ENCODE measurements at regions not wholly inside any gene's neighbourhood (a gene's known extent, or its start where the extent isn't known, plus 50 kb on each side); places are given as distances from the start of the nearest gene placed in this dataset.

- H3K9me3 ChIP-seq, result no peaks in the 10 kb centered on the region
- H3K27me3 ChIP-seq (replicated peaks; ENCODE audit: insufficient read depth), result no peaks in the 10 kb centered on the region
- H3K27ac ChIP-seq, result peak overlapping the region; percentile 27 to 73
- DNase-seq (ENCODE audit: low spot score), result peak; percentile 15
- H3K36me3 ChIP-seq, result no peaks in the 10 kb centered on the region
- no peak for TF ChIP-seq CTCF (IDR thresholded peaks at IDR 0.05)
- peak overlapping the region; percentile 15 for H3K4me3 ChIP-seq
- H3K4me1 ChIP-seq (ENCODE audit: control insufficient read depth in 1 of 2, low read depth in 2 of 2), result peaks cover 12 to 22% of the 10 kb centered on the region in 2 donors
- ATAC-seq (ENCODE audit: insufficient number of reproducible peaks, low FRiP score, low read depth), result peak; percentile 66
These were observed 603.5 kb upstream of the ADAMTS5 start for GRCh38 chr21:27570306-27570868.

GRCh38 chr21:27569831-27570230 lies 602.9 kb upstream of the ADAMTS5 start:
- H3K36me3 ChIP-seq, result no peaks in the 10 kb centered on the region
- H3K27ac ChIP-seq, result peak overlapping the region; percentile 27 to 73

GRCh38 chr21:27569091-27569490 lies 602.2 kb upstream of the ADAMTS5 start:
- no peak for ATAC-seq (ENCODE audit: insufficient number of reproducible peaks, low FRiP score, low read depth)
- no peak for TF ChIP-seq CTCF (IDR thresholded peaks at IDR 0.05)

More at GRCh38 chr21:27569831-27570230, 602.9 kb upstream of the ADAMTS5 start:
- H3K27me3 ChIP-seq (replicated peaks; ENCODE audit: insufficient read depth), result no peaks in the 10 kb centered on the region
- H3K4me3 ChIP-seq, result peak overlapping the region; percentile 15
- TF ChIP-seq CTCF (IDR thresholded peaks at IDR 0.05), result no peak
- peaks cover 12 to 24% of the 10 kb centered on the region in 2 donors for H3K4me1 ChIP-seq (ENCODE audit: control insufficient read depth in 1 of 2, low read depth in 2 of 2)
- no peak for DNase-seq (ENCODE audit: low spot score)
- no peaks in the 10 kb centered on the region for H3K9me3 ChIP-seq
- no peak for ATAC-seq (ENCODE audit: insufficient number of reproducible peaks, low FRiP score, low read depth)

GRCh38 chr21:27567381-27567780 lies 600.5 kb upstream of the ADAMTS5 start:
- DNase-seq (ENCODE audit: low spot score) (no peak), ATAC-seq (ENCODE audit: insufficient number of reproducible peaks, low FRiP score, low read depth) (no peak)
- H3K27ac ChIP-seq, result no peak overlapping the region
- H3K4me1 ChIP-seq (ENCODE audit: control insufficient read depth in 1 of 2, low read depth in 2 of 2), result peaks cover 12 to 26% of the 10 kb centered on the region in 2 donors
- no peaks in the 10 kb centered on the region for H3K27me3 ChIP-seq (replicated peaks; ENCODE audit: insufficient read depth)
- no peaks in the 10 kb centered on the region for H3K9me3 ChIP-seq
- H3K4me3 ChIP-seq, result no peak overlapping the region
- no peak for TF ChIP-seq CTCF (IDR thresholded peaks at IDR 0.05)
- H3K36me3 ChIP-seq, result no peaks in the 10 kb centered on the region

More at GRCh38 chr21:27569091-27569490, 602.2 kb upstream of the ADAMTS5 start:
- no peak overlapping the region for H3K4me3 ChIP-seq
- no peaks in the 10 kb centered on the region for H3K36me3 ChIP-seq
- no peak for DNase-seq (ENCODE audit: low spot score)
- H3K27ac ChIP-seq, result peak overlapping the region in 1 of 2 donors; percentile 73
- H3K9me3 ChIP-seq, result no peaks in the 10 kb centered on the region
- peaks cover 12 to 26% of the 10 kb centered on the region in 2 donors for H3K4me1 ChIP-seq (ENCODE audit: control insufficient read depth in 1 of 2, low read depth in 2 of 2)
- no peaks in the 10 kb centered on the region for H3K27me3 ChIP-seq (replicated peaks; ENCODE audit: insufficient read depth)

GRCh38 chr21:27566521-27566920 lies 599.6 kb upstream of the ADAMTS5 start:
- no peak for TF ChIP-seq CTCF (IDR thresholded peaks at IDR 0.05)
- Histone ChIP-seq H3K9me3 (no peaks in the 10 kb centered on the region), H3K27me3 (replicated peaks; ENCODE audit: insufficient read depth) (no peaks in the 10 kb centered on the region), H3K27ac (no peak overlapping the region), H3K4me1 (ENCODE audit: control insufficient read depth in 1 of 2, low read depth in 2 of 2) (peaks cover 12 to 26% of the 10 kb centered on the region in 2 donors), H3K36me3 (no peaks in the 10 kb centered on the region), H3K4me3 (no peak overlapping the region)
- ATAC-seq (ENCODE audit: insufficient number of reproducible peaks, low FRiP score, low read depth) (no peak), DNase-seq (ENCODE audit: low spot score) (no peak)

All from thoracic aorta (tissue), 2 donors.